Sigmoid colon (tissue), 4 donors: ENCODE measurements at regions not wholly inside any gene's neighbourhood (a gene's known extent, or its start where the extent isn't known, plus 50 kb on each side); places are given as distances from the start of the nearest gene placed in this dataset.

Experiments used
- CTCF ChIP-seq, 4 experiments: fragments of 450-650 bp in 3 of 4; fragments of 200-600 bp in 1 of 4; IDR thresholded peaks; one replicate each; pipeline ENCODE4 v1.5.1; 2016 to 2019; ENCODE audit warnings: antibody characterized with exemption in 4 of 4, mild to moderate bottlenecking in 3 of 4, moderate library complexity in 2 of 4
- EP300 ChIP-seq, 4 donors: sonication (generic); formaldehyde crosslinking; IDR thresholded peaks; one replicate each; pipeline ENCODE4 v1.6.1; 2017; ENCODE audit warnings: antibody characterized with exemption in 4 of 4
- POLR2A ChIP-seq, 2 donors: fragments of 450-650 bp; IDR thresholded peaks; one replicate each; pipeline ENCODE4 v1.6.1; 2016; ENCODE audit warnings: antibody characterized with exemption in 2 of 2, mild to moderate bottlenecking in 2 of 2, moderate library complexity in 2 of 2
- POLR2AphosphoS5 ChIP-seq, 4 donors: sonication (generic); formaldehyde crosslinking; IDR thresholded peaks; one replicate each; pipeline ENCODE4 v1.6.1; 2017; ENCODE audit warnings: antibody characterized with exemption in 4 of 4

DNA sequence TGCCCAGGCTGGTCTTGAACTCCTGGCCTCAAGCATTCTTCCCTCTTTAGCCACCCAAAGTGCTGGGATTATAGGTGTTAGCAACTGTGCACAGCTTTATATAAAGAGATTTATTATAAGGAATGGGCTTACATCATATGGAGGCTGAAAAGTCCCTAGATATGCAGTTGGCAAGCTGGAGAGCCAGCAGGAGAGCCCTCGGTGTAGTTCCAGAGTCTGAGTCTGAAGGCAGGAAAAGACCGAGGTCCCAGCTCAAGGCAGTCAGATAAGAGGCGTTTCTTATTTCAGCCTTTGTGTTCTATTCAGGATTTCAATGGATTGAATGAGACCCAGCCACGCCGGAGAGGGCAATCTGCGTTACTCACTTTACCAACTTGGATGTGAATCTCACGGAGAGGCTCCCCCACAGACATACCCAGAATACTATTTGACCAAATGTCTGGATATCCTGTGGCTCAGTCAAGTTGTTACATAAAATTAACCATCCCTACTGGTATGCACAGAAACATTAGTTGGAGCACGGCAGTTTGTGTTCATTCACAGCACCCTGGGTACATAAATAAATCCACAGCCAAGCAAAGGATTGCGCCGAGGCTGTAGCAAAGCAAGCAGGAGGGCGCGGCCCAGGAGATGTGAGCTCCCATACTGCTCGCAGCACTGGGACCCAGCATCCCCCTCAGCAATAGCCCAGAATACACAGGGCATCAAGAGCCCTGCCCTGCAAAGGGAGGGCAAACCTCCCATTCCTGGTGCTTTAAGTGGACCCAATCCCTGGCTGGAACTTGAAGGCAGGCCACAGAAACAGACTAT, 158.4 kb upstream of the ZNF32 start:
- no peak for TF ChIP-seq POLR2A (IDR thresholded peaks at IDR 0.05)
- TF ChIP-seq POLR2AphosphoS5 (IDR thresholded peaks at IDR 0.05), result no peak
- no peak for TF ChIP-seq CTCF (IDR thresholded peaks at IDR 0.05)
- no peak for TF ChIP-seq EP300 (IDR thresholded peaks at IDR 0.05)
